OCI-LY7 (cell line): ENCODE measurements at regions not wholly inside any gene's neighbourhood (a gene's known extent, or its start where the extent isn't known, plus 50 kb on each side); places are given as distances from the start of the nearest gene placed in this dataset.

Experiments
- BruUV-seq: library from RNA; stranded (reverse); fragments of 400-500 nt; replicated peaks from 2 replicates; lab custom pipeline; 2021; lab: Mats Ljungman, UMichigan
- CTCF ChIA-PET: fragments of 300-600 bp; sonication (Branson Sonifier 250); formaldehyde crosslinking; loops from one replicate; lab custom pipeline; 2022; ENCODE audit warnings: antibody characterized with exemption; ENCODE audit not compliant: unreplicated experiment; lab: Charles Lee
- POLR2A ChIA-PET: fragments of 300-600 bp; sonication (Branson Sonifier 250); formaldehyde crosslinking; loops from one replicate; lab custom pipeline; 2022; ENCODE audit warnings: antibody characterized with exemption; lab: Charles Lee
- DNase-seq: peaks from one replicate; pipeline ENCODE4 v3.0.0-alpha.2; 2015; ENCODE audit warnings: low spot score
- H2AFZ ChIP-seq: fragments of 200-600 bp; sonication (generic), shearing (Covaris generic); 2 replicates; pipeline ENCODE4 v1.6.1; 2014; ENCODE audit warnings: mild to moderate bottlenecking, antibody characterized with exemption, low read length, moderate library complexity
- H3K27ac ChIP-seq: fragments of 200-600 bp; sonication (generic); 2 replicates; pipeline ENCODE4 v1.5.1; 2014; ENCODE audit warnings: mixed run types, low read depth, mild to moderate bottlenecking, moderate library complexity, low read length, inconsistent platforms; ENCODE audit not compliant: poor library complexity, severe bottlenecking
- H3K36me3 ChIP-seq: fragments of 200-600 bp; sonication (generic); 2 replicates; pipeline ENCODE4 v1.6.1; 2014; ENCODE audit warnings: mild to moderate bottlenecking, antibody characterized with exemption, low read length, moderate library complexity, mixed read lengths; ENCODE audit not compliant: insufficient read depth
- H3K4me1 ChIP-seq: fragments of 200-600 bp; sonication (generic); 2 replicates; pipeline ENCODE4 v1.5.1; 2014; ENCODE audit warnings: mild to moderate bottlenecking, low read length; ENCODE audit not compliant: insufficient read depth, poor library complexity, severe bottlenecking
- H3K4me2 ChIP-seq: fragments of 200-600 bp; sonication (generic); 2 replicates; pipeline ENCODE4 v1.6.1; 2014; ENCODE audit warnings: mild to moderate bottlenecking, low read length
- H3K4me3 ChIP-seq: fragments of 200-600 bp; sonication (generic); 2 replicates; pipeline ENCODE4 v1.5.1; 2014; ENCODE audit warnings: mild to moderate bottlenecking, low read depth, low read length; ENCODE audit not compliant: poor library complexity, severe bottlenecking
- H3K79me2 ChIP-seq: fragments of 200-600 bp; sonication (generic); 2 replicates; pipeline ENCODE4 v1.6.1; 2016; ENCODE audit warnings: low read depth, mild to moderate bottlenecking, low read length, moderate library complexity, mixed read lengths; ENCODE audit not compliant: insufficient read depth
- H3K9me2 ChIP-seq: fragments of 200-600 bp; sonication (generic); 2 replicates; pipeline ENCODE4 v1.6.1; 2016; ENCODE audit warnings: mild to moderate bottlenecking, low read length, mixed read lengths; ENCODE audit not compliant: insufficient read depth
- H3K9me3 ChIP-seq: fragments of 200-600 bp; sonication (generic); 2 replicates; pipeline ENCODE4 v1.6.1; 2014; ENCODE audit warnings: mild to moderate bottlenecking, mixed run types, low read length, mixed read lengths
- H4K20me1 ChIP-seq: fragments of 200-600 bp; sonication (generic); 2 replicates; pipeline ENCODE4 v1.6.1; 2014; ENCODE audit warnings: mild to moderate bottlenecking, antibody characterized with exemption, low read length, moderate library complexity, mixed read lengths; ENCODE audit not compliant: insufficient read depth
- CTCF ChIP-seq: fragments of 200-600 bp; sonication (generic); conservative IDR thresholded peaks from 2 replicates; pipeline ENCODE4 v1.5.1; 2014; ENCODE audit warnings: mild to moderate bottlenecking, antibody characterized with exemption, low read length, moderate library complexity, mixed read lengths
- EZH2phosphoT487 ChIP-seq: fragments of 200-600 bp; sonication (generic); IDR thresholded peaks from 2 replicates; pipeline ENCODE4 v1.6.1; 2018; ENCODE audit warnings: low read depth, borderline replicate concordance, mild to moderate bottlenecking, mixed run types, antibody characterized with exemption, low read length, moderate library complexity, mixed read lengths
- intact Hi-C: fragments of 100-400 bp; cut with micrococcal nuclease; formaldehyde crosslinking; loops from one replicate; pipeline ENCODE4 v1.10.0; 2022; ENCODE audit not compliant: unreplicated experiment

- H4K20me1 ChIP-seq = no peaks in the 10 kb centered on the region
- no peak for DNase-seq
- intact Hi-C loops = no loop called here
- no peaks in the 10 kb centered on the region for H3K9me2 ChIP-seq
- H3K27ac ChIP-seq = no peak overlapping the region
- H2AFZ ChIP-seq = no peak overlapping the region
- BruUV-seq = no TSS peak
- CTCF ChIA-PET = no interaction called here
- no peaks in the 10 kb centered on the region for H3K36me3 ChIP-seq
- H3K4me2 ChIP-seq = no peak overlapping the region
- TF ChIP-seq EZH2phosphoT487 (no peak), CTCF (no peak)
- POLR2A ChIA-PET = no interaction called here
- no peaks in the 10 kb centered on the region; the same call in 1 of the 2 replicates for H3K9me3 ChIP-seq
- no peaks in the 10 kb centered on the region for H3K4me1 ChIP-seq
- H3K4me3 ChIP-seq = no peak overlapping the region
- no peaks in the 10 kb centered on the region for H3K79me2 ChIP-seq
Observed at GRCh38 chr2:57937456-57937855, 109.2 kb upstream of the VRK2 start.

- H4K20me1 ChIP-seq = no peaks in the 10 kb centered on the region
- H3K9me2 ChIP-seq = no peaks in the 10 kb centered on the region
- no peak for DNase-seq
- no peak overlapping the region for H3K4me3 ChIP-seq
- intact Hi-C loops = no loop called here
- no peaks in the 10 kb centered on the region for H3K9me3 ChIP-seq
- ChIA-PET CTCF (no interaction called here), POLR2A (no interaction called here)
- H3K79me2 ChIP-seq = no peaks in the 10 kb centered on the region
- no peak for TF ChIP-seq EZH2phosphoT487
- TF ChIP-seq CTCF = no peak
- H3K4me1 ChIP-seq = no peaks in the 10 kb centered on the region
- no peak overlapping the region for H2AFZ ChIP-seq
- no peak overlapping the region for H3K27ac ChIP-seq
- H3K36me3 ChIP-seq = no peaks in the 10 kb centered on the region
- H3K4me2 ChIP-seq = no peak overlapping the region
- BruUV-seq = no TSS peak
Observed at GRCh38 chr2:57941816-57942215, 104.8 kb upstream of the VRK2 start.

- intact Hi-C loops = no loop called here
Observed at GRCh38 chr2:57943315-57943714, 103.3 kb upstream of the VRK2 start.

More at GRCh38 chr2:57943315-57943714, 103.3 kb upstream of the VRK2 start:
- Histone ChIP-seq H3K27ac (no peak overlapping the region), H3K9me2 (no peaks in the 10 kb centered on the region), H3K9me3 (no peaks in the 10 kb centered on the region), H3K4me2 (no peak overlapping the region), H3K79me2 (no peaks in the 10 kb centered on the region), H4K20me1 (no peaks in the 10 kb centered on the region), H3K36me3 (no peaks in the 10 kb centered on the region), H3K4me3 (no peak overlapping the region), H2AFZ (no peak overlapping the region), H3K4me1 (no peaks in the 10 kb centered on the region)
- ChIA-PET POLR2A (no interaction called here), CTCF (no interaction called here)
- DNase-seq = no peak
- TF ChIP-seq CTCF (no peak), EZH2phosphoT487 (no peak)
- no TSS peak for BruUV-seq
